H4 (cell line): ENCODE measurements at regions not wholly inside any gene's neighbourhood (a gene's known extent, or its start where the extent isn't known, plus 50 kb on each side); places are given as distances from the start of the nearest gene placed in this dataset.

Source experiments
- DNase-seq: peaks from one replicate; pipeline ENCODE4 v3.0.0-alpha.2; 2015; ENCODE audit warnings: low spot score

GRCh38 chr16:49216593-49216992 is 65.0 kb downstream of the CBLN1 start:
- DNase-seq = no peak

- no peak for DNase-seq
Measured at GRCh38 chr16:49213594-49213993, 68.0 kb downstream of the CBLN1 start.

DNA sequence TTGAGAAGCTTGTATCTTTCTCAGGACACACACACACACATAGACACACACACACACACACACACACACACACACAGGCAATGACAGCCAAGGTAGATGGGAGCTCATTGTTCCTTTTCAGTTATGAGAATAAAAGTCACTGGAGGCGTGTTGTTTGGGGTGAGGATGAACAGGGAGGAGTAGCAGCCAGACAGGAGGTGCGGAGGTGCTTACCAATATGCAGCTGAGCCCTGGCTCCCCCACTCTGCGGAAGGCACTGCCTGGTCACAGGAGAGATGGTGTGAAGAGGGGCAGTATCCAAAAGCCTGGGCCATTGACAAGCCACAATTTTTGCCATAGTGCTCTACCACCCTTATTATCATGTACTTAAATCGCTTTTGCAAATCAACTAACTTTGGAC is 77.4 kb downstream of the CBLN1 start:
- DNase-seq = no peak

DNA sequence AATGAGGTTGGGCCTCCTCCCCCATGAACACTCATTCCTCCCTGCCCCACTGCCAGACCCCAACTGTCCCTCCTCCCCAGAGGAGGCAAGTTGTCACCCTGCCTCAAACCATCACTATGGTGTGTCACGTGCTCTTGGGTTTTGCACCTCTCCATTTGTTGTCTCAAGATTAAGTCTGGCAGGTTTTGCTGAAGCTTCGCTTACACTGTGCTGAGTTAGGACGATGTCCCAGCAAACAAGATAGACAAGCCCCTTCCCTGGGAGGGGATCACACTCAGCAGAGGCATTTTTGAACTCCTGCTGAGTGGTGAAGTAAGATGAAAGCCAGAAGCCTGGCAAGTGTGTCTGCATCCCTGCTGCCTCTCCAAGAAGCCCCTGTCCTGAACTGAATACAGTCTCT is 78.3 kb downstream of the CBLN1 start:
- DNase-seq = no peak

DNA sequence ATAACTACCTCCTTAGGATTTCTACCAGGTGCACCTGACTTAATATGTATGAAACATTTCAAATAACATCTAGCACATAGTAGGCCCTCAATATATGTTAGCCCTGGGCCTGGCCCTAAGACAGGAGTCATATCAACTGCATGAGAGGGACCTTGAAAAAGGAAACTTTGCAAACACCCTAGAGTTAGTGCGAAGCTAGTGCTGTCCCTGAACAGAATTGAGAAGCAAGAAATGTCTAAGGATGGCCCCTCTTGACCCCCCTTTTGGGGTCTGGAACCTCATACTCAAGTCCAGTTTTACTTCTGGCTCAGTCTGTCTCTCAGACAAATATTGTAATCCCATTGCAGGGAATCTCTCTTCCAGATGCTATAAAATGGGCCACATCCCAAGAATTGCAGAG is 80.5 kb downstream of the CBLN1 start:
- DNase-seq = no peak

DNA sequence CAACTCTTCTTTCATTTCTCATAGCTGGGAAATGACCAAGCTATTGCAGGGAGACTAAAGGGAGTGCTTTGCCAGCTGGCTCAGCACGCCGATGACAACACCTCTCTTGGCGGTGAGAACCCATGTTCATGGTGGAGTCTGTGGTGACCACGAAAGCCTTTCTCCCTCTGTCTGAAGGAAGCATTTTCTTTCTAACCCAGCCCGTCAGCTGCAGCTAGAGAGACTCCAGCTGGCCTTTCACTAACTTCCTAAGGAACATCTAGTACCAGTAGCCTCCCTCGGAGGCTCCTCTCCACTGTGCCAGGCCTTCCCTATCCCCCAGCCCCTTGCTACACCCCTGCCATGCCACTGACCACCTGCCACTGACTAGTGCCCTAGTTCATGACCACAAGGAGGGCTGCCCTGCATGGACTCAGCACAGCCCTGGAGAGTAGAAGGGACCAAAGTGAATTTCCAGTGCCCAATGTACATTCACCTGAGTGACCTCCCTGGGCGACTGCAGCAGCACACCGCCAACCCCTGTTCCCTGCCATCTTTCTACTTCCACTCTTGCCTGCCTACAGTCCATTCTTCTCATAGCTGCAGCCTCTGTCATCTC is 81.3 kb downstream of the CBLN1 start:
- no peak for DNase-seq

DNA sequence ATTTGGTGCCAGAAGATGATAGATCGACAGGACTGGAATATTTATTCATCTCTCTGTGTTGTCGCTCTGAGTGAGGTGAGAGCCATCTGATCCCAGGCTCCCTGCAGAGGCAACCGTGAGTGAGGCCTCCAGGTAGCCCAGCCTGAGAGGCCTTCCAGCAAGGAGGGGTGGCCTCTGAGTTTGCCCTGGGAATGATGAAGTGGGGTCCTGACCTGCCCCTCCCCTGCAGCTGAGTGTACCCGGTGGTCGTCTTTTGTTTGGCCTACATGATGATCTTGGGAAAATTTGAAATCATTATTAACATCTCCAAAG is 86.4 kb downstream of the CBLN1 start:
- no peak for DNase-seq

- DNase-seq = no peak
Measured at GRCh38 chr16:49194537-49195236, 87.0 kb downstream of the CBLN1 start.

- no peak for DNase-seq
Measured at GRCh38 chr16:49193596-49193995, 88.0 kb downstream of the CBLN1 start.

DNA sequence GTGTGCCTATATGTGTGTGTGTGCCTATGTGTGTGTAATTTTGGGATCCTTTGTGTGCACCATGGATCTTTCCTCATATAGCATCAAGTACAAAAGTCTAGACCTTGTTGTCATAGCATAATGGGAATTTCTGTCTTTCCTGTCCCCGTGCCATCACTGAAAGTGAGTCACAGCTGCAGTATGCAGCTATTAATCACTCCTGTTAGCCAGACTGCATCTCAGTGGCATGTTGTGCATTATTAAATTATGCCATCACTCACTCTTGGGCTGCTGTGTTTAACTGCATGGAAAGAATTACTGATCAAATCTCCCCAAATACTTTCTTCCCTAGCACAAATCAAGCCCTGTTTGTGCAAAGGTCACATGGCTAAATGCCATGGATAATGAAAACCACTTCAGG is 92.4 kb downstream of the CBLN1 start:
- DNase-seq = no peak

GRCh38 chr16:49183911-49184310 is 97.7 kb downstream of the CBLN1 start:
- DNase-seq = no peak

- no peak for DNase-seq
Measured at GRCh38 chr16:49181791-49182518, 99.7 kb downstream of the CBLN1 start.

DNA sequence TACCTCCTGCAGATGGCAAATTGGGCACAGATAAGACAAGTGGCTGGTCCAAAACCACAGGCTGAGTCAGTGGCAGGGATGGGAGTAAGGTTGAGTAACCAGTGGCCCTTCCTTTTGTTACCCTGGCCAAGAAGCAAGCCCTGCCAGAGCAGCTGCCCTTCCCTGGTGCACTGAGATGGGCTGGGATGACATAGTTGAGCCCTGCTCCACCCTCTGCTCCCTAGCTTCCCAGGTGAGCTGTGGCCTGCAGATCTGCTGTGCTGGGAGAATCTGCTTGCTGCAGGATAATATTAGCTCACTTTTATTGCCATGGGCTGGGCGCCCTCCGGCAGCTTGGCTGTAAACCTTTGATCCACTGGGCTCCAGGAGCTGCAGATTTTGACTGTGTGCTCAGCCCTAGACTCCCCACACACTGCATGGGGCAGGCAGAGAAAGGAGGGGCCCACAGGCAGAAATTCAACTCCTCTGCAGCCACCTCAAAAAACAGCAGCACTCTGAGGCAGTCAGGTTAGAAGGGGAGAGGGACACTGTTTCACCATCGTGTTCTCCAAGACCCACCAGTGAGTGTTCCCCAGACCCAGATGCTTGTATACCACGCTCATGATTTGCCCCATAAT is 101.8 kb downstream of the CBLN1 start:
- DNase-seq = no peak

- DNase-seq = no peak
Measured at GRCh38 chr16:49168126-49168525, 113.5 kb downstream of the CBLN1 start.

- no peak for DNase-seq
Measured at GRCh38 chr16:49165025-49165424, 116.6 kb downstream of the CBLN1 start.

DNA sequence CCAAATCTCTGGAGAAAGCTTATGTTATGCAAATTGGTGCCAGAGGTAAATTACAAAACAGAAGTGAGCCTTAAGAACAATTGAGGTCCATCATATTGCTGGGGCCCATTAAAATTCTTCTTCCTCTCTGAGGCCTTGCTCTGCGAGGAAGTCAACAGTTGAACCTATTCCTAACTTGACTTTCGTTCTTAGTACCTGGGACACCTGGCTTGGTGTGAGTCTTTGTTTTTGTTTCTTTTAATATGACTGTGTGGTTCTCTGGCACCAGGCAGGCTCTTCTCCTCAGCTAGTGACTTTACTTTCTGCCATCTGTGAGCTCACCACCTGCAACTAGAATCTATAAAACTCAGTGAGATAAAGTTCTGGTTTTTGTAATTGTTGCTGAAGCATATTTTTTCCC is 120.4 kb downstream of the CBLN1 start:
- no peak for DNase-seq

GRCh38 chr16:49158029-49158642 is 123.5 kb downstream of the CBLN1 start:
- peak; percentile 5 for DNase-seq

- no peak for DNase-seq
Measured at GRCh38 chr16:49150341-49150740, 131.3 kb downstream of the CBLN1 start.

DNA sequence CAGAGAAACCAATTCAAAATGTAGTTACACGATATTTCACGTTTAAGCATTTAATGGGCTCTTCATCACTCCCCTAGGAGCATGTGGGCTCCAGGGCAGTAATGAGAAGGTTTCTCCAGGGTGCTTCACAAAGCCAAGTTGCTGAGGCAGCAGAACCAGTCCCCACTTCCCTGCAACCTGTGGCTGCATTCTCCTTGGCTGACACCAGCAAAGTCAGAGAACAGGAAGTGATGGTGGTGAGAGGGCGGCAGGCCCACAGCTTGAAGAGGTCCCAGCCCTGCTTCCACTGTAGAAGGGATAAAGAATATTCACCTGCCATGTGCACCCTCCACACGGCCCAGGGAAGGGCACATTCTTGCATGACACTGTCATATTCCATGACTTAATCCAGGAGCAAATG is 133.2 kb downstream of the CBLN1 start:
- no peak for DNase-seq

DNA sequence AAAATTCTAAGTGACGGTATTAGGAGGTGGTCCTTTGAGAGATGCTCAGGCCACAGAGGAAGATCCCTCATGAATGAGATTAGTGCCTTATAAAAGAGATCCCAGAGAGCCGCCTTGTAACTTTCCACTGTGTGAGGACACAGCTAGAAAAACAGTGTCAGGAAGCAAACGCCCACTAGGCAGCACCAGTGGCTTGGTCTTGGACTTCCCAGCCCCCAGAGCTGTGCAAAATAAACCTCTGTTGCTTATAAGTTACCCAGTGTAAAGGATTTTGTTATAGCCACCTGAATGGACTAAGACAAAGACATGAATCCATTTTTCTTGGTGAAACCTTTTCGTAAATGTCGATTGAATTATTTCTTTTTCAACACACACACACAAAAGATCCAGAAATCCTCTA is 141.0 kb downstream of the CBLN1 start:
- no peak for DNase-seq

DNA sequence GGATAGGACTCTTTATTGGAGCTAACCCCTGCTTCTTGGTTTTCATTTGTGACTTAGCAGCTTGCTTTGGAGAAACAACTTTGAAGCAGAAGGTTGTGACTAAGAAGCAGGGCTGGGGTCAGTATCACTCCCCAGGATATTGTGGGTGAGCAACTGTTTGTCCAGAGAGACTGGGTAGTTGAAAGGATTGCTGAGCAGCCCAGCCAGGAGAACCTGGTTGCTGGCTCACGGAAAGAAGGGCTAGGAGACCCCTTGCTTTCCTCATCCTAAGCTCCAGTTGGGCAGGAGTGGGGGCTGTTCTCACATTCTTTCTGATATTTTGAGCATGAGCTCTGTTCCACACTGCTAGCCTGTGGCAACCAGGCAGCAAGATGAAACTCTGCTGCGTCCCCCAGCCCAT is 151.2 kb downstream of the CBLN1 start:
- no peak for DNase-seq

GRCh38 chr16:49129935-49130334 is 151.7 kb downstream of the CBLN1 start:
- DNase-seq = no peak

DNA sequence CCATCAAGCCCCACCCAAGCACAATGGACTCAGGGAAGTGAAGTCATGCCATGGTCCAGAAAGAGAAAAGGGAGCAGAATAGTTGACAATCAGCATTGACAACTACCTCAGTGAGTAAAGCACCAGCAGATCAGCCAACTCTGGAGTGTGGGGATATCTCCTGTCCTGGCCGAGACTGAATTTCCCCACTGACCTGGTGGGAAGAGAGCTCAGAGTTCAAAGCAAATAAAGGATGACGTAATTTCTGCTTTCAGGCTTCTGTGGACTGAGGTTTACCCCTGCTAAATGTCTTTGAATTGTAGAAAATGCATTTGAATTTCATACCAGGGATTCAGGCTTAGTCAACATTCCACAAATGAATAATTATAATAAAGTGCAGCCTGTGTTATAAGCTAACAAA is 152.9 kb downstream of the CBLN1 start:
- DNase-seq = no peak
